LNCaP clone FGC (cell line): ENCODE measurements at regions not wholly inside any gene's neighbourhood (a gene's known extent, or its start where the extent isn't known, plus 50 kb on each side); places are given as distances from the start of the nearest gene placed in this dataset.

Source experiments
- DNase-seq: peaks from one replicate; pipeline ENCODE4 v3.0.0-alpha.2; 2011; ENCODE audit warnings: low read depth
- H3K4me3 ChIP-seq: 2 replicates; pipeline ENCODE4 v1.5.1; 2011; ENCODE audit warnings: mild to moderate bottlenecking, low read depth, low read length, control low read depth
- TF ChIP-seq, protein P1 (sequence below): IDR thresholded peaks from 2 replicates; pipeline ENCODE4 v1.5.1; 2012; ENCODE audit warnings: mild to moderate bottlenecking; ENCODE audit not compliant: control insufficient read depth, insufficient read depth; ENCODE audit errors: extremely low read depth

DNA sequence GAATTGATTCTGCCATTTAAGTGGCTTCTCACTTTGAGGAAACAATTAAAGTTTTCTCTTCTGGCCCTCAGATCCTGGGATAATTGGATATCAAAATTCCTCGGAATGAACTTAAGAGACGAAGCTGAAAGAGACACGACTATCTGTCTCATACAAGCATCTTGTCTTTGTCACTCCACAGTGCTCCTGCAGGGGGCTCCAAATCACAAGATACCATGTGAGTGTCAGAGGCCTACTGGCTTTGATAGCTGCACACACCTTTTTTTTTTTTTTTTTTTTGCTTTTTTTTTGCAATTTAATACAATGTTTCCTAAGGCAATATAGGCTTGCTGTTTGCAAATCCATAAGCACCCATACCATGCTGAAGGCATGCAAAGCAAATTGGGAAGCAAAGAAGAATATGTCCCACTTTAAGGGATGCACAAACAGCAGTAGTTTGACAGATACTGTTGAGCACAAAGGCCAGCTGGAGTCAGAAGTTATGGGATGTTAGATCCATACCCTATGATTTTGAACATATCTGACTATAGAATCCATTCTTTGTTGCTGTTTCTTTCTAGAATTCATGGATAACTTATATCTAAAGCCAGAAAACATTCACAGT lies 109.0 kb upstream of the CBLN2 start:
- no peak overlapping the region for H3K4me3 ChIP-seq
- TF ChIP-seq, protein P1, sequence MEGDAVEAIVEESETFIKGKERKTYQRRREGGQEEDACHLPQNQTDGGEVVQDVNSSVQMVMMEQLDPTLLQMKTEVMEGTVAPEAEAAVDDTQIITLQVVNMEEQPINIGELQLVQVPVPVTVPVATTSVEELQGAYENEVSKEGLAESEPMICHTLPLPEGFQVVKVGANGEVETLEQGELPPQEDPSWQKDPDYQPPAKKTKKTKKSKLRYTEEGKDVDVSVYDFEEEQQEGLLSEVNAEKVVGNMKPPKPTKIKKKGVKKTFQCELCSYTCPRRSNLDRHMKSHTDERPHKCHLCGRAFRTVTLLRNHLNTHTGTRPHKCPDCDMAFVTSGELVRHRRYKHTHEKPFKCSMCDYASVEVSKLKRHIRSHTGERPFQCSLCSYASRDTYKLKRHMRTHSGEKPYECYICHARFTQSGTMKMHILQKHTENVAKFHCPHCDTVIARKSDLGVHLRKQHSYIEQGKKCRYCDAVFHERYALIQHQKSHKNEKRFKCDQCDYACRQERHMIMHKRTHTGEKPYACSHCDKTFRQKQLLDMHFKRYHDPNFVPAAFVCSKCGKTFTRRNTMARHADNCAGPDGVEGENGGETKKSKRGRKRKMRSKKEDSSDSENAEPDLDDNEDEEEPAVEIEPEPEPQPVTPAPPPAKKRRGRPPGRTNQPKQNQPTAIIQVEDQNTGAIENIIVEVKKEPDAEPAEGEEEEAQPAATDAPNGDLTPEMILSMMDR, result peak; percentile 84
- DNase-seq, result peak; percentile 62

DNA sequence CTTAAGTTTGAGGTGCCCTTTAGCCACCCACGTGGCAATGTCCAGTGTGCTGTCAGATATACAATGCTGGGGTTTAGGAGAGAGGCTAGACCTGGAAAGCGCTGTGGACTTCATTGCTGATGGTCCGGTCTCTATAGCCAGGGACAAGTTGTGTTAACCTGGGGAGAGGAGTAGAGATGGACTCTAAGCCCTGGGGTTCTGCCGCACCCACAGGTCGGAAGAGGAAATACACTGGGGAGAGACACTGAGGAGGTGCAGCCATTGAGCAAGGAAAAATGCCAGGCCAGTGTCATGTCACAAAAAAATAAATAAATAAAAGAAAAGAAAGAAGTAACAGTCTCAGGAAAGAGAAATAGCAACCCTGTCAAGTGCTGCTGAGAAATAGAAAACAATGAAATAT lies 106.9 kb upstream of the CBLN2 start:
- DNase-seq, result no peak

DNA sequence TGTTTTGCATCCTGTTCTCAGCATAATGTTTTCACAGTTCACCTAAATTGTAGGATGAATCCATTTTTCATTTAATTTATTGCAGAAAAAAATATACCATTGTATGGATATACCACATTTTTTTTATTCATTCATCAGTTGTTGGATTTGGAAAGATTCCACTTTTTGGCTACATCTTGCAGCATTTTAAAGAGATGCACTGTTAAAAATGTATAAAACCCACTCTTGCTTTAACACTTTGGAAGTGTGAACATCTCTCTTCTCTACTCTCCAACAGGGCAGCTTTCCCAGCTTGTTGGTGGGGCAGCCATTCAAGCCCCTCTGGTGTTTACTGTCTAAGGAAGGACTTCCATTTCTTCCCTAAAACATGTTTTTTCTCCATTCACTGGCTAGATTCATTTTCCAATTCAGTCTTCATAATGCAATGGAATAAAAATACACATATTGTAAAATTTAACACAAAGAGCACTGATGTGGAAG lies 104.4 kb upstream of the CBLN2 start:
- TF ChIP-seq, protein P1, result no peak
- no peak for DNase-seq
- no peak overlapping the region for H3K4me3 ChIP-seq

More for the DNA sequence above, 106.9 kb upstream of the CBLN2 start:
- no peak overlapping the region for H3K4me3 ChIP-seq
- TF ChIP-seq, protein P1, result no peak

DNA sequence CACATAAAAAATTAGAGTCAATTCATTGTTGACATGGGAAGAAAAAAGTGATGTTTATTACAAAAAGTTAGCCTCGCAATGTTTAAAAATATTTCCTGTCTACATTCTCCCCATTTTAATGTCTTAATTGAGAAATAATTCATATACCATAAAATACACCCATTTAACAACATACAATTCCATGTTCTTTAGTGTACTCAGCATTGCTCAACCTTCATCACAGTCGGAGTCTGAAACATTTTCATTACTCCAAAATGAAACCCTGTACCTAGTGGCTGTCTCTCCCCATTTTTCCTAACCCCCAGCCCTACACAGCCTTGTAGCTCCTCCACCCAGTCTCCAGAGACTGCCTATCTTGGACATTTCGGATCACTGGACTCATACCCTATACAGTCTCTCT lies 103.9 kb upstream of the CBLN2 start:
- H3K4me3 ChIP-seq, result no peak overlapping the region
- DNase-seq, result no peak
- TF ChIP-seq, protein P1, result no peak

DNA sequence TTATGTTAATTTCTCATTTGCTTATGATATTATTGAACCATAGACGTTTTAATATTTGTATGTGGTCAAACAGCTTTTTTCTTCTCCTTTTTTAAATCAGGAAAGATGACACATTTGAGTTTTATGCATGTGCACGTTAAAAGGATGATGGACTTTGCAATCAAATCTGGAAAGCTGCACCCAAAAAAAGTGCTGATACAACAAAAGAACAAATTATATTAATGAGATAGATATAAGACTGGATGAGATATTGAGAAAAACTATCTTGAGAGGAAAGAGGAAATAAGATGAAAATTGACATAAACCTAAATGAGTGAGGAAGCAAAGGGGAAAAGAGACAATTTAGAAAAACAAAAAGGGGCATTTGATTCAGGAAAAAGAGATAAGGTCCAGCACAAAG lies 96.4 kb upstream of the CBLN2 start:
- DNase-seq, result no peak
- no peak overlapping the region for H3K4me3 ChIP-seq
- TF ChIP-seq, protein P1, result no peak

DNA sequence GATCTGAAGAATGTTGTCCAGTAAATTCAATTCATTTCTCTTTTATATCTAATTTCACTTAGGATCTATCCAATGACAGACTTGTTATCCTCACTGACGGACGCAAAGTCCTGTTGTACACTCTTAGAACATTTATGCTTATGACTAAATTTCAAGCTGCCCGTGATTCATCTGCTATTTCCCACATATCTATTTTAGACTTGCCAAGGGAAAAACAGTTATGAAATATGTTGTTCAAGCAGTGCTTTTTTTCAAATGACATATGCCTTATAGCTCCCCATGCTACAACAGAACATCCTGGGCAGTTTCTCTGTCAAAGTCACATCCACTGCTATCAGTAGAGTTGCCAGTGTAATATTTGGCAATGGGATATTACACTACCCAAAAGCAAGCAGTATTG lies 94.2 kb upstream of the CBLN2 start:
- H3K4me3 ChIP-seq, result no peak overlapping the region
- TF ChIP-seq, protein P1, result no peak
- no peak for DNase-seq

DNA sequence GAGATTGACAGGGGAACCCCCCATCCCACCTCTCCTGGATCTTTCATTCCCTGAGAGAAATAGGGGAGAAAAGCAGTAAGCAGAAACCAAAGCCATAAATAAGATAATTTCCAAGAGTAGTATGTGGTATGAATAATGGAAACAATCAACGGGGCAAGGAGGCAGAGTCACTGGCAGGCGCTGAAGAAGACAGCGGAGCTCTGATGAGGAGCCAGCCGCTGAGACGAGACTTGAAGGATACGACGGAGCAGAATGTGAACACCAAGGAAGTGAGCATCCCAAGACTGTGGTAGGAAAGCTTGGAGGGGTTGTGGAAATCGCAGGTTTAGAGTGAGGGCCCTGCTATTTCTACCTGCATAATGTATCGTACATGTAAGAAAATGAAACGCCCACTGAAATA lies 93.6 kb upstream of the CBLN2 start:
- DNase-seq, result no peak
- H3K4me3 ChIP-seq, result no peak overlapping the region
- TF ChIP-seq, protein P1, result no peak
